HepG2 (cell line): ENCODE measurements at regions not wholly inside any gene's neighbourhood (a gene's known extent, or its start where the extent isn't known, plus 50 kb on each side); places are given as distances from the start of the nearest gene placed in this dataset.

ENCODE experiments used
- ATAC-seq: fragments of 200-7000 bp; cut with Tn5 transposase; 3 replicates; pipeline ENCODE4 v1.9.1; 2020; ENCODE audit warnings: mild to moderate bottlenecking, moderate library complexity
- BruUV-seq: library from RNA; stranded (reverse); fragments of 400-500 nt; replicated peaks from 2 replicates; lab custom pipeline; 2021; lab: Mats Ljungman, UMichigan
- CTCF ChIA-PET: fragments of 300-600 bp; formaldehyde crosslinking; extraction: SDS; loops from one replicate; lab custom pipeline; 2021; ENCODE audit warnings: low total read pairs, inconsistent platforms, low intra/inter-chr PET ratio; lab: Yijun Ruan, JAX
- POLR2A ChIA-PET: fragments of 350-600 bp; sonication (Branson Sonifier 250); formaldehyde crosslinking; loops from one replicate; lab custom pipeline; 2020; ENCODE audit warnings: antibody characterized with exemption, inconsistent platforms; lab: Yijun Ruan, JAX
- DNase-seq: peaks from one replicate; pipeline ENCODE4 v3.0.0-alpha.2; 2015; ENCODE audit warnings: low spot score
- FAIRE-seq: peaks from 3 replicates; lab custom pipeline; 2011; peaks lifted over from hg19 to GRCh38; lab: Jason Lieb, UNC
- H2AFZ ChIP-seq: one replicate; pipeline ENCODE4 v1.6.1; 2011; ENCODE audit warnings: low read length, inconsistent platforms
- H3K27ac ChIP-seq: fragments of 300-600 bp; 3 replicates; pipeline ENCODE4 v1.8.0; 2011; ENCODE audit warnings: mixed run types, mild to moderate bottlenecking, mixed read lengths, low read length, inconsistent platforms; ENCODE audit not compliant: insufficient read depth; ENCODE audit errors: extremely low read length
- H3K27me3 ChIP-seq, 2 experiments: fragments of 200-600 bp in 1 of 2; 2 replicates in 1 of 2; 3 replicates in 1 of 2; pipeline versions ENCODE4 v1.6.0 to v1.8.0; 2011; ENCODE audit warnings: low read length in 2 of 2, mild to moderate bottlenecking in 2 of 2, moderate library complexity in 2 of 2, inconsistent platforms in 1 of 2; ENCODE audit not compliant: insufficient read depth in 2 of 2, control insufficient read depth in 1 of 2
- H3K36me3 ChIP-seq, 2 experiments: fragments of 200-600 bp in 1 of 2; replicated peaks in 1 of 2; 2 replicates in 1 of 2; 3 replicates in 1 of 2; pipeline versions ENCODE4 v1.5.1 to v1.8.0; 2011; ENCODE audit warnings: low read length in 2 of 2, inconsistent platforms in 1 of 2; ENCODE audit not compliant: insufficient read depth in 2 of 2, control insufficient read depth in 1 of 2
- H3K4me1 ChIP-seq: 2 replicates; pipeline ENCODE4 v1.5.1; 2012; ENCODE audit warnings: low read length, inconsistent platforms; ENCODE audit not compliant: insufficient read depth
- H3K4me2 ChIP-seq: 2 replicates; pipeline ENCODE4 v1.6.0; 2011; ENCODE audit warnings: low read depth, low read length, inconsistent platforms
- H3K4me3 ChIP-seq, 3 experiments: fragments of 200-600 bp in 1 of 3; sonication (generic), shearing (Covaris generic) in 1 of 3; replicated peaks in 1 of 3; 2 replicates each; pipeline ENCODE4 v1.5.1; 2011 to 2016; ENCODE audit warnings: low read length in 3 of 3, inconsistent platforms in 2 of 3, low read depth in 2 of 3, mild to moderate bottlenecking in 2 of 3, control low read depth in 1 of 3, mixed read lengths in 1 of 3; ENCODE audit not compliant: insufficient read depth in 1 of 3
- H3K79me2 ChIP-seq: one replicate; pipeline ENCODE4 v1.6.1; 2011; ENCODE audit warnings: low read length, inconsistent platforms; ENCODE audit not compliant: insufficient read depth
- H3K9ac ChIP-seq: 2 replicates; pipeline ENCODE4 v1.6.0; 2011; ENCODE audit warnings: mild to moderate bottlenecking, low read depth, low read length, inconsistent platforms; ENCODE audit not compliant: insufficient read depth
- H3K9me3 ChIP-seq: 2 replicates; pipeline ENCODE4 v1.5.1; 2012; ENCODE audit warnings: mild to moderate bottlenecking, low read length
- H4K20me1 ChIP-seq: 2 replicates; pipeline ENCODE4 v1.6.0; 2011; ENCODE audit warnings: inconsistent platforms, mild to moderate bottlenecking, low read length, moderate library complexity; ENCODE audit not compliant: insufficient read depth
- FUBP1 ChIP-seq: sonication (generic); formaldehyde crosslinking; IDR thresholded peaks from 2 replicates; pipeline ENCODE4 v1.5.1; 2020; ENCODE audit warnings: missing genetic modification reagents, mild to moderate bottlenecking, borderline replicate concordance
- HNF4G ChIP-seq, 2 experiments: sonication (generic) in 1 of 2; formaldehyde crosslinking in 1 of 2; IDR thresholded peaks; 2 replicates each; pipeline versions ENCODE4 v1.4.0 to v1.6.1; 2011 to 2020; ENCODE audit warnings: borderline replicate concordance in 2 of 2, low read depth in 2 of 2, mild to moderate bottlenecking in 2 of 2, low read length in 1 of 2, missing genetic modification reagents in 1 of 2, moderate library complexity in 1 of 2
- IKZF4 ChIP-seq: sonication (generic); formaldehyde crosslinking; IDR thresholded peaks from 2 replicates; pipeline ENCODE4 v1.5.1; 2020; ENCODE audit warnings: borderline replicate concordance, mild to moderate bottlenecking, low read depth, missing genetic modification reagents; ENCODE audit errors: not compliant biosample characterization
- POLR2A ChIP-seq, 2 experiments: IDR thresholded peaks; 2 replicates each; pipeline ENCODE4 v1.6.1; 2011; ENCODE audit warnings: low read depth in 2 of 2, low read length in 2 of 2, mild to moderate bottlenecking in 1 of 2, moderate library complexity in 1 of 2; ENCODE audit not compliant: insufficient read depth in 1 of 2
- SP2 ChIP-seq: sonication (generic); formaldehyde crosslinking; IDR thresholded peaks from 2 replicates; pipeline ENCODE4 v1.5.1; 2020; ENCODE audit warnings: mild to moderate bottlenecking, missing genetic modification reagents
- ZBTB33 ChIP-seq: sonication (generic); formaldehyde crosslinking; IDR thresholded peaks from 2 replicates; pipeline ENCODE4 v1.4.0; 2020; ENCODE audit warnings: missing genetic modification reagents
- ZFY ChIP-seq: sonication (generic); formaldehyde crosslinking; IDR thresholded peaks from 2 replicates; pipeline ENCODE4 v1.4.0; 2020; ENCODE audit warnings: missing genetic modification reagents
- ZNF12 ChIP-seq: sonication (generic); formaldehyde crosslinking; IDR thresholded peaks from 2 replicates; pipeline ENCODE4 v1.5.0; 2020; ENCODE audit warnings: missing genetic modification reagents
- WGBS: methylation state at CpG from one replicate; pipeline ENCODE4 v1.1.6; 2017; ENCODE audit warnings: low lambda C conversion rate; 5-methylcytosine and 5-hydroxymethylcytosine counted together
- in situ Hi-C: cut with HindIII; loops from 2 replicates; pipeline ENCODE4 v1.10.0; 2017; ENCODE audit warnings: low pct_unique_long_range_greater_than_20kb; ENCODE audit not compliant: extremely low pct_ligation_motif_present
- intact Hi-C: fragments of 100-400 bp; cut with micrococcal nuclease; formaldehyde crosslinking; loops from one replicate; pipeline ENCODE4 v1.10.0; 2022; ENCODE audit not compliant: unreplicated experiment

GRCh38 chrX:94204524-94204923 is 530.5 kb downstream of the FAM133A start:
- TF ChIP-seq ZBTB33 (CRISPR knock-in tag) (no peak), ZNF12 (CRISPR knock-in tag) (no peak), ZFY (CRISPR knock-in tag) (no peak), FUBP1 (CRISPR knock-in tag) (no peak), IKZF4 (CRISPR knock-in tag) (no peak), POLR2A (IDR thresholded peaks at IDR 0.05; ENCODE audit: insufficient read depth in 1 of 2, low read depth in 2 of 2, low read length in 2 of 2) (no peak), HNF4G (IDR thresholded peaks at IDR 0.05; ENCODE audit: borderline replicate concordance, low read depth, low read length) (no peak), HNF4G (CRISPR knock-in tag; IDR thresholded peaks at IDR 0.05; ENCODE audit: borderline replicate concordance, low read depth) (no peak), SP2 (CRISPR knock-in tag) (no peak)
- intact Hi-C loops: no loop called here
- no peaks in the 10 kb centered on the region for H3K4me1 ChIP-seq
- no peak overlapping the region for H3K27ac ChIP-seq
- ChIA-PET CTCF (no interaction called here), POLR2A (no interaction called here)
- H4K20me1 ChIP-seq: no peaks in the 10 kb centered on the region
- FAIRE-seq (no peak), ATAC-seq (no peak), DNase-seq (no peak)
- no peak overlapping the region for H3K4me2 ChIP-seq
- BruUV-seq: no TSS peak
- no peak overlapping the region for H3K4me3 ChIP-seq
- no peaks in the 10 kb centered on the region for H3K36me3 ChIP-seq
- no peaks in the 10 kb centered on the region for H3K9me3 ChIP-seq
- H3K27me3 ChIP-seq: no peaks in the 10 kb centered on the region
- in situ Hi-C loops: no loop called here
- H2AFZ ChIP-seq: no peak overlapping the region
- H3K9ac ChIP-seq: no peak overlapping the region
- WGBS: 4% methylated on average over 7 of the region's 7 CpGs
- no peaks in the 10 kb centered on the region for H3K79me2 ChIP-seq
